ENCODE measurements at regions not wholly inside any gene's neighbourhood (a gene's known extent, or its start where the extent isn't known, plus 50 kb on each side); places are given as distances from the start of the nearest gene placed in this dataset.

- Histone ChIP-seq H3K4me1 (ENCODE audit: control insufficient read depth, extremely low read depth, insufficient read depth, low read length) (no peaks in the 10 kb centered on the region), H3K9me3 (replicated peaks; ENCODE audit: control insufficient read depth, insufficient read depth, low read length) (no peaks in the 10 kb centered on the region), H4K20me1 (replicated peaks; ENCODE audit: control insufficient read depth, extremely low read depth, insufficient read depth, low read length) (no peaks in the 10 kb centered on the region), H3K79me2 (ENCODE audit: control insufficient read depth, insufficient read depth, low read length) (no peaks in the 10 kb centered on the region), H3K36me3 (ENCODE audit: control insufficient read depth in 2 of 2, extremely low read depth in 1 of 2, insufficient read depth in 2 of 2, low read length in 2 of 2) (no peaks in the 10 kb centered on the region), H2AFZ (ENCODE audit: low read depth, low read length) (no peak overlapping the region), H3K9me1 (replicated peaks; ENCODE audit: control insufficient read depth, extremely low read depth, insufficient read depth, low read length) (no peaks in the 10 kb centered on the region), H3K27me3 (ENCODE audit: control insufficient read depth in 2 of 2, insufficient read depth in 2 of 2, low read length in 2 of 2) (peaks cover 0 to 2% of the 10 kb centered on the region in 2 experiments), H3K4me2 (ENCODE audit: insufficient read depth, low read length) (no peak overlapping the region), H3K4me3 (replicated peaks in 1 of 3; ENCODE audit: insufficient read depth in 1 of 3, low read depth in 1 of 3, low read length in 3 of 3) (no peak overlapping the region), H3K27ac (ENCODE audit: insufficient read depth, low read depth, low read length) (no peak overlapping the region), H3K9ac (replicated peaks; ENCODE audit: extremely low read depth, insufficient read depth, low read length) (no peak overlapping the region)
- CTCF ChIA-PET: no interaction called here
- intact Hi-C loops (cut with micrococcal nuclease): no loop called here
- BruUV-seq (replicated peaks): no TSS peak
- DNase-seq (ENCODE audit: low read depth, low spot score) (no peak), FAIRE-seq (no peak)
- POLR2A ChIA-PET: no interaction called here
- no peak for TF ChIP-seq CTCF (IDR thresholded peaks at IDR 0.05; ENCODE audit: extremely low read depth in 1 of 2, insufficient read depth in 1 of 2, low read depth in 1 of 2, low read length in 2 of 2)
- no peak for TF ChIP-seq GATA2 (IDR thresholded peaks at IDR 0.05; ENCODE audit: insufficient read depth, insufficient read length, low read depth, low read length)
- TF ChIP-seq MAX (IDR thresholded peaks at IDR 0.05; ENCODE audit: insufficient read depth, insufficient read length): no peak
- no peak for TF ChIP-seq POLR2AphosphoS5 (IDR thresholded peaks at IDR 0.05; ENCODE audit: insufficient read depth, low read depth, low read length)
- no peak for TF ChIP-seq POLR2A (IDR thresholded peaks at IDR 0.05; ENCODE audit: low read depth, low read length)
- no peak for TF ChIP-seq EZH2 (IDR thresholded peaks at IDR 0.05; ENCODE audit: borderline replicate concordance, low read depth, low read length, severe bottlenecking)
- TF ChIP-seq FOS (IDR thresholded peaks at IDR 0.05; ENCODE audit: borderline replicate concordance, insufficient read depth, low read length): no peak
- no peak for TF ChIP-seq MYC (IDR thresholded peaks at IDR 0.05; ENCODE audit: low read depth, low read length)
- no peak for TF ChIP-seq JUN (IDR thresholded peaks at IDR 0.05; ENCODE audit: borderline replicate concordance, insufficient read depth, insufficient read length, low read depth)
- dilution Hi-C loops (cut with MboI; ENCODE audit: extremely low pct_ligation_motif_present, low sequenced_read_pairs): no loop called here
Observed at GRCh38 chr12:5160827-5161226, 117.1 kb downstream of the KCNA5 start.

Measured in endothelial cell of umbilical vein (primary cell).